PC-3 (cell line): ENCODE measurements at regions not wholly inside any gene's neighbourhood (a gene's known extent, or its start where the extent isn't known, plus 50 kb on each side); places are given as distances from the start of the nearest gene placed in this dataset.
A peak's percentile ranks its signal among the peaks of the same experiment; 100 is the strongest.

ENCODE experiments used
- ATAC-seq: fragments of 200-7000 bp; cut with Tn5 transposase; 2 replicates; pipeline ENCODE4 v1.9.1; 2020; ENCODE audit warnings: mild to moderate bottlenecking, moderate library complexity
- BruUV-seq: library from RNA; stranded (reverse); fragments of 400-500 nt; replicated peaks from 2 replicates; lab custom pipeline; 2021; lab: Mats Ljungman, UMichigan
- CTCF ChIA-PET: fragments of 300-600 bp; sonication (Branson Sonifier 250); formaldehyde crosslinking; loops from one replicate; lab custom pipeline; 2022; ENCODE audit warnings: antibody characterized with exemption; lab: Charles Lee
- POLR2A ChIA-PET: fragments of 300-600 bp; sonication (Branson Sonifier 250); formaldehyde crosslinking; loops from one replicate; lab custom pipeline; 2022; ENCODE audit warnings: antibody characterized with exemption; ENCODE audit not compliant: unreplicated experiment; lab: Charles Lee
- DNase-seq: peaks from one replicate; pipeline ENCODE4 v3.0.0-alpha.2; 2015
- H2AFZ ChIP-seq: fragments of 300-600 bp; sonication (generic); 2 replicates; pipeline ENCODE4 v1.6.0; 2016; ENCODE audit warnings: antibody characterized with exemption, low read length
- H3F3A ChIP-seq: fragments of 300-600 bp; sonication (generic); one replicate; pipeline ENCODE4 v1.6.0; 2017; ENCODE audit warnings: antibody characterized with exemption, low read length, control low read depth, mild to moderate bottlenecking; ENCODE audit not compliant: unreplicated experiment
- H3K27ac ChIP-seq: fragments of 300-600 bp; sonication (generic); 2 replicates; pipeline ENCODE4 v1.5.1; 2016; ENCODE audit warnings: mild to moderate bottlenecking, low read length
- H3K27me3 ChIP-seq: fragments of 300-600 bp; sonication (generic); 2 replicates; pipeline ENCODE4 v1.6.1; 2016; ENCODE audit warnings: low read length, mixed read lengths
- H3K36me3 ChIP-seq: fragments of 300-600 bp; sonication (generic); 2 replicates; pipeline ENCODE4 v1.6.1; 2016; ENCODE audit warnings: low read depth, mixed run types, low read length, mixed read lengths
- H3K4me1 ChIP-seq: fragments of 300-600 bp; sonication (generic); 2 replicates; pipeline ENCODE4 v1.5.1; 2016; ENCODE audit warnings: low read length; ENCODE audit not compliant: insufficient read depth
- H3K4me2 ChIP-seq: fragments of 300-600 bp; sonication (generic); 2 replicates; pipeline ENCODE4 v1.6.0; 2016; ENCODE audit warnings: low read length
- H3K4me3 ChIP-seq: fragments of 300-600 bp; sonication (generic); 2 replicates; pipeline ENCODE4 v1.5.1; 2016; ENCODE audit warnings: mild to moderate bottlenecking, low read length, mixed read lengths
- H3K79me2 ChIP-seq: fragments of 300-600 bp; sonication (generic); 2 replicates; pipeline ENCODE4 v1.6.1; 2017; ENCODE audit warnings: low read length, mixed read lengths
- H3K9ac ChIP-seq: fragments of 300-600 bp; sonication (generic); 2 replicates; pipeline ENCODE4 v1.6.0; 2016; ENCODE audit warnings: mild to moderate bottlenecking, low read length
- H3K9me2 ChIP-seq: fragments of 300-600 bp; sonication (generic); replicated peaks from 2 replicates; pipeline ENCODE4 v1.6.1; 2016; ENCODE audit warnings: mixed run types, low read length, mixed read lengths
- H3K9me3 ChIP-seq: fragments of 300-600 bp; sonication (generic); 2 replicates; pipeline ENCODE4 v1.6.1; 2016; ENCODE audit warnings: low read length, mixed read lengths
- H4K20me1 ChIP-seq: fragments of 300-600 bp; sonication (generic); 2 replicates; pipeline ENCODE4 v1.6.1; 2016; ENCODE audit warnings: low read length, mixed read lengths
- CTCF ChIP-seq: fragments of 300-600 bp; sonication (generic); conservative IDR thresholded peaks from 2 replicates; pipeline ENCODE4 v1.5.1; 2017; ENCODE audit warnings: antibody characterized with exemption, low read depth, mild to moderate bottlenecking, low read length
- EZH2 ChIP-seq: fragments of 300-600 bp; sonication (generic); IDR thresholded peaks from one replicate; pipeline ENCODE4 v1.6.1; 2017; ENCODE audit warnings: antibody characterized with exemption, mild to moderate bottlenecking, low read length; ENCODE audit not compliant: unreplicated experiment
- EZH2phosphoT487 ChIP-seq: fragments of 300-600 bp; sonication (generic); IDR thresholded peaks from 2 replicates; pipeline ENCODE4 v1.6.1; 2018; ENCODE audit warnings: mild to moderate bottlenecking, antibody characterized with exemption, low read length, borderline replicate concordance
- intact Hi-C: fragments of 100-400 bp; cut with micrococcal nuclease; formaldehyde crosslinking; loops from 2 replicates; pipeline ENCODE4 v1.9.0; 2023

GRCh38 chr14:97074856-97075255 lies 277.7 kb downstream of the VRK1 start:
- Histone ChIP-seq H3K9ac (no peak overlapping the region), H3K79me2 (no peaks in the 10 kb centered on the region), H2AFZ (no peak overlapping the region), H3K9me2 (no peaks in the 10 kb centered on the region), H3F3A (no peaks in the 10 kb centered on the region), H3K9me3 (no peaks in the 10 kb centered on the region), H3K4me3 (no peak overlapping the region), H3K4me2 (no peak overlapping the region), H3K4me1 (peaks cover 18% of the 10 kb centered on the region), H3K36me3 (no peaks in the 10 kb centered on the region), H3K27ac (no peak overlapping the region), H4K20me1 (no peaks in the 10 kb centered on the region), H3K27me3 (no peaks in the 10 kb centered on the region)
- no TSS peak for BruUV-seq
- intact Hi-C loops = loop anchor here (5.0 kb wide), 1 partner anchor 278 kb away; the partner anchor contains the start of gene VRK1
- CTCF ChIA-PET = no interaction called here
- ATAC-seq (no peak), DNase-seq (no peak)
- POLR2A ChIA-PET = no interaction called here
- TF ChIP-seq EZH2 (no peak), CTCF (no peak), EZH2phosphoT487 (no peak)

GRCh38 chr14:97077253-97077653 lies 280.1 kb downstream of the VRK1 start:
- Histone ChIP-seq H3K9ac (peak overlapping the region; percentile 77), H3K4me2 (peak overlapping the region; percentile 56), H3K4me3 (peak overlapping the region; percentile 8; the same call in 1 of the 2 replicates), H3K4me1 (peaks cover 22% of the 10 kb centered on the region), H4K20me1 (no peaks in the 10 kb centered on the region), H3K79me2 (no peaks in the 10 kb centered on the region), H3K36me3 (no peaks in the 10 kb centered on the region), H3K9me3 (no peaks in the 10 kb centered on the region), H3K27me3 (no peaks in the 10 kb centered on the region), H3K9me2 (no peaks in the 10 kb centered on the region), H3F3A (no peaks in the 10 kb centered on the region), H3K27ac (peak overlapping the region; percentile 95), H2AFZ (peak overlapping the region; percentile 46)
- no TSS peak for BruUV-seq
- ChIA-PET CTCF (interaction anchor here (0.5 kb wide), 1 partner anchor 30 kb away, joined by 3 read pairs; no protein-coding TSS in a partner anchor), POLR2A (interaction anchor here (0.5 kb wide), 2 partner anchors 30 to 139 kb away, joined by 3 read pairs; no protein-coding TSS in a partner anchor)
- TF ChIP-seq CTCF (no peak), EZH2 (no peak), EZH2phosphoT487 (no peak)
- intact Hi-C loops = loop anchor here (5.0 kb wide), 1 partner anchor 280 kb away; the partner anchor contains the start of gene VRK1
- DNase-seq (peak; percentile 97), ATAC-seq (peak; percentile 90)

GRCh38 chr14:97077687-97078086 lies 280.5 kb downstream of the VRK1 start:
- Histone ChIP-seq H4K20me1 (no peaks in the 10 kb centered on the region), H3K36me3 (no peaks in the 10 kb centered on the region), H3K9ac (peak overlapping the region; percentile 77), H3K79me2 (no peaks in the 10 kb centered on the region), H3K9me2 (no peaks in the 10 kb centered on the region), H3F3A (no peaks in the 10 kb centered on the region), H2AFZ (peak overlapping the region; percentile 46), H3K27me3 (no peaks in the 10 kb centered on the region), H3K9me3 (no peaks in the 10 kb centered on the region), H3K4me1 (peaks cover 22% of the 10 kb centered on the region), H3K4me3 (peak overlapping the region; percentile 8; the same call in 1 of the 2 replicates), H3K27ac (peak overlapping the region; percentile 95), H3K4me2 (peak overlapping the region; percentile 56)
- CTCF ChIA-PET = interaction anchor here (0.5 kb wide), 1 partner anchor 30 kb away, joined by 3 read pairs; no protein-coding TSS in a partner anchor
- no peak for TF ChIP-seq EZH2
- TF ChIP-seq CTCF = no peak
- TF ChIP-seq EZH2phosphoT487 = no peak
- BruUV-seq = no TSS peak
- POLR2A ChIA-PET = interaction anchor here (0.5 kb wide), 2 partner anchors 30 to 138 kb away, joined by 3 read pairs; no protein-coding TSS in a partner anchor
- intact Hi-C loops = loop anchor here (5.0 kb wide), 1 partner anchor 280 kb away; the partner anchor contains the start of gene VRK1
- no peak for DNase-seq
- peak; percentile 42 for ATAC-seq
